Caco-2 (cell line): ENCODE measurements at regions not wholly inside any gene's neighbourhood (a gene's known extent, or its start where the extent isn't known, plus 50 kb on each side); places are given as distances from the start of the nearest gene placed in this dataset.

ENCODE experiments used
- BruUV-seq: library from RNA; stranded (reverse); fragments of 400-500 nt; replicated peaks from 2 replicates; lab custom pipeline; 2021; lab: Mats Ljungman, UMichigan
- CTCF ChIA-PET: fragments of 300-600 bp; sonication (Branson Sonifier 250); formaldehyde crosslinking; loops from one replicate; lab custom pipeline; 2022; ENCODE audit warnings: antibody characterized with exemption; lab: Charles Lee
- POLR2A ChIA-PET: fragments of 300-600 bp; sonication (Branson Sonifier 250); formaldehyde crosslinking; loops from one replicate; lab custom pipeline; 2022; ENCODE audit warnings: antibody characterized with exemption; lab: Charles Lee
- DNase-seq, 2 experiments: peaks; one replicate each; pipeline versions ENCODE4 v3.0.0 to v3.0.0-alpha.2; 2020 to 2022
- H3K27me3 ChIP-seq: replicated peaks from 2 replicates; pipeline ENCODE4 v1.6.0; 2011; ENCODE audit warnings: low read length; ENCODE audit not compliant: control insufficient read depth, insufficient read depth
- H3K36me3 ChIP-seq: 2 replicates; pipeline ENCODE4 v1.5.1; 2011; ENCODE audit warnings: low read length; ENCODE audit not compliant: control insufficient read depth, insufficient read depth
- H3K4me1 ChIP-seq: fragments of 250-450 bp; sonication (Bioruptor Pico); 2 replicates; pipeline ENCODE4 v1.5.1; 2020; ENCODE audit warnings: mild to moderate bottlenecking
- H3K4me3 ChIP-seq: 2 replicates; pipeline ENCODE4 v1.5.1; 2011; ENCODE audit warnings: low read depth, mild to moderate bottlenecking, control low read depth, low read length
- H3K9me3 ChIP-seq: fragments of 250-450 bp; sonication (Bioruptor Pico); 2 replicates; pipeline ENCODE4 v1.5.1; 2020; ENCODE audit warnings: mild to moderate bottlenecking, moderate library complexity
- H3K27ac Mint-ChIP-seq: one replicate; pipeline ENCODE4 v1.8.0; 2022; ENCODE audit warnings: mixed read lengths; ENCODE audit not compliant: unreplicated experiment
- H3K27me3 Mint-ChIP-seq: one replicate; pipeline ENCODE4 v1.8.0; 2022; ENCODE audit warnings: mixed read lengths; ENCODE audit not compliant: insufficient read depth, unreplicated experiment
- H3K36me3 Mint-ChIP-seq: one replicate; pipeline ENCODE4 v1.8.0; 2022; ENCODE audit warnings: mild to moderate bottlenecking, mixed read lengths; ENCODE audit not compliant: insufficient read depth, unreplicated experiment
- H3K4me1 Mint-ChIP-seq: one replicate; pipeline ENCODE4 v1.8.0; 2022; ENCODE audit warnings: low read depth, mixed read lengths; ENCODE audit not compliant: unreplicated experiment
- H3K4me3 Mint-ChIP-seq: one replicate; pipeline ENCODE4 v1.8.0; 2022; ENCODE audit warnings: mild to moderate bottlenecking, moderate library complexity, mixed read lengths; ENCODE audit not compliant: unreplicated experiment
- H3K9me3 Mint-ChIP-seq: one replicate; pipeline ENCODE4 v1.8.0; 2022; ENCODE audit warnings: mixed read lengths; ENCODE audit not compliant: unreplicated experiment
- intact Hi-C: fragments of 100-400 bp; cut with micrococcal nuclease; formaldehyde crosslinking; loops from one replicate; pipeline ENCODE4 v1.10.0; 2022; ENCODE audit not compliant: unreplicated experiment
- TF ChIP-seq, protein P1 (sequence below), 2 experiments: fragments of 200-600 bp in 1 of 2; IDR thresholded peaks; 1 replicate in 1 of 2; 2 replicates in 1 of 2; pipeline versions ENCODE4 v1.5.1 to v1.8.0; 2011 to 2022; ENCODE audit warnings: antibody characterized with exemption in 1 of 2, control low read depth in 1 of 2, inconsistent platforms in 1 of 2, low read depth in 1 of 2, low read length in 1 of 2, mild to moderate bottlenecking in 1 of 2, moderate library complexity in 1 of 2; ENCODE audit not compliant: insufficient read depth in 1 of 2, severe bottlenecking in 1 of 2, unreplicated experiment in 1 of 2

DNA sequence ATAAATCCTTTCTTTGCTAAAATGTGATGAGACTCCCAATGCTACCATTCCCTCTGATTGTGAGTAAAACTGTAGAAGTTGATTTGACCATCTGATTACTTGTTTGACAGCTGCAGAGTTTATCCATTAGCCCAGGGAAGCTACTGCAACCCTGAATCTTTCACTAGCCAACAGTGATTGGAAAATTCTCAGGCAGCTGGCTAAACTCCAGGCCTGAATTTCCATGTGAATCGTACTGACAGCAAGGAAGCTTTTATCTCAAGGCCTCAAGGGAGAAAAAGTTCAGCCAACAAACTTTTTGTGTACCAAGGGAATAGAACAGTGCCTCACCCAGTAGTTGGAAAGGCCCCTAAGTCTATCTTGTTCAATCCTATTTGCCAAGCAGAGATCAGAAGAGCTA lies 246.7 kb upstream of the TRPM3 start:
- no peaks in the 10 kb centered on the region for H3K9me3 ChIP-seq
- no peaks in the 10 kb centered on the region for H3K4me1 ChIP-seq
- Mint-ChIP-seq H3K9me3 (no peaks in the 10 kb centered on the region), H3K27ac (no peak overlapping the region), H3K27me3 (no peaks in the 10 kb centered on the region), H3K4me1 (no peaks in the 10 kb centered on the region), H3K4me3 (no peak overlapping the region), H3K36me3 (no peaks in the 10 kb centered on the region)
- CTCF ChIA-PET: no interaction called here
- intact Hi-C loops: no loop called here
- POLR2A ChIA-PET: no interaction called here
- TF ChIP-seq, protein P1, sequence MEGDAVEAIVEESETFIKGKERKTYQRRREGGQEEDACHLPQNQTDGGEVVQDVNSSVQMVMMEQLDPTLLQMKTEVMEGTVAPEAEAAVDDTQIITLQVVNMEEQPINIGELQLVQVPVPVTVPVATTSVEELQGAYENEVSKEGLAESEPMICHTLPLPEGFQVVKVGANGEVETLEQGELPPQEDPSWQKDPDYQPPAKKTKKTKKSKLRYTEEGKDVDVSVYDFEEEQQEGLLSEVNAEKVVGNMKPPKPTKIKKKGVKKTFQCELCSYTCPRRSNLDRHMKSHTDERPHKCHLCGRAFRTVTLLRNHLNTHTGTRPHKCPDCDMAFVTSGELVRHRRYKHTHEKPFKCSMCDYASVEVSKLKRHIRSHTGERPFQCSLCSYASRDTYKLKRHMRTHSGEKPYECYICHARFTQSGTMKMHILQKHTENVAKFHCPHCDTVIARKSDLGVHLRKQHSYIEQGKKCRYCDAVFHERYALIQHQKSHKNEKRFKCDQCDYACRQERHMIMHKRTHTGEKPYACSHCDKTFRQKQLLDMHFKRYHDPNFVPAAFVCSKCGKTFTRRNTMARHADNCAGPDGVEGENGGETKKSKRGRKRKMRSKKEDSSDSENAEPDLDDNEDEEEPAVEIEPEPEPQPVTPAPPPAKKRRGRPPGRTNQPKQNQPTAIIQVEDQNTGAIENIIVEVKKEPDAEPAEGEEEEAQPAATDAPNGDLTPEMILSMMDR (IDR thresholded peaks at IDR 0.05; ENCODE audit: insufficient read depth in 1 of 2, low read depth in 1 of 2, low read length in 1 of 2, severe bottlenecking in 1 of 2, unreplicated experiment in 1 of 2): no peak
- DNase-seq: no peak
- H3K36me3 ChIP-seq: no peaks in the 10 kb centered on the region
- H3K27me3 ChIP-seq: no peaks in the 10 kb centered on the region
- no peak overlapping the region for H3K4me3 ChIP-seq
- no TSS peak for BruUV-seq

DNA sequence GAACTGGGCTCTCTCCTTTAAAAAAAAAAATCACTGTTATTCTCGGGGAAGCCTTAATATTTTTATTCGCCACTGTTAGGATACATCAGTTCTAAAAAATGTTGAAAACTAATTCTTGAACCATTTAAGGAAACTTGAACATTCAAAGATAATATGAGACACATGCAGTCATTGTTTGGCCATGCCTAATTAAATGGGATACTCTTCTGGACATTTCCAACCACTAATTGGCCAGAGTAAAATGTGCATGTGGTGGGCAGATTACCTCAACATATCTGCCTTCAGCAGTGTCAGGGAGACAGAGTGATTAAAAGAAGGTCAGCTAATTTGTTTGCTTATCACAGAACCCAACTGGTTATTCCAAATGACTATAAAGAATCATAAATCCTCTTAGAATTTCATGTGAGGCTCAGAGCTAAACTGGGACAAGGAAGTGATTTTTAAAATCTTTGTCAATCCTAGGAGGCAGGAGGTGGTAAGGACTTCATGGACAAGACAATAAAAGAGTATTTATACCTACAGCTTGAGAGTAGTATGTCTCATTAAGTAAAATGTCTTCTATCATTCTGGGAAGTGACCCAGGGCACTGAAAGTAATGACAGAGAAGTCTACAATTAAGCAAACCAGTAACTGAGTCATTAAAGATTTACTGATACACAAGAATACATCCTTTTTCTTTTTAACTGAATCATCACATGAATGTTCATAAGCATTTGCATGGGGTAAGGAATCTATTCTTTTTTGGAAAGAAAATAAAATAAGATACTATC lies 242.9 kb upstream of the TRPM3 start:
- H3K36me3 ChIP-seq: no peaks in the 10 kb centered on the region
- DNase-seq: no peak
- H3K36me3 Mint-ChIP-seq: no peaks in the 10 kb centered on the region
- intact Hi-C loops: no loop called here
- ChIA-PET CTCF (no interaction called here), POLR2A (no interaction called here)
- no TSS peak for BruUV-seq
- H3K4me3 ChIP-seq: no peak overlapping the region
- H3K4me3 Mint-ChIP-seq: no peak overlapping the region
- TF ChIP-seq, protein P1 (IDR thresholded peaks at IDR 0.05; ENCODE audit: insufficient read depth in 1 of 2, low read depth in 1 of 2, low read length in 1 of 2, severe bottlenecking in 1 of 2, unreplicated experiment in 1 of 2): no peak
- no peaks in the 10 kb centered on the region for H3K4me1 ChIP-seq
- H3K27me3 ChIP-seq: no peaks in the 10 kb centered on the region
- no peaks in the 10 kb centered on the region for H3K4me1 Mint-ChIP-seq
- no peaks in the 10 kb centered on the region for H3K27me3 Mint-ChIP-seq
- H3K27ac Mint-ChIP-seq: no peak overlapping the region
- H3K9me3 ChIP-seq: no peaks in the 10 kb centered on the region
- H3K9me3 Mint-ChIP-seq: no peaks in the 10 kb centered on the region

DNA sequence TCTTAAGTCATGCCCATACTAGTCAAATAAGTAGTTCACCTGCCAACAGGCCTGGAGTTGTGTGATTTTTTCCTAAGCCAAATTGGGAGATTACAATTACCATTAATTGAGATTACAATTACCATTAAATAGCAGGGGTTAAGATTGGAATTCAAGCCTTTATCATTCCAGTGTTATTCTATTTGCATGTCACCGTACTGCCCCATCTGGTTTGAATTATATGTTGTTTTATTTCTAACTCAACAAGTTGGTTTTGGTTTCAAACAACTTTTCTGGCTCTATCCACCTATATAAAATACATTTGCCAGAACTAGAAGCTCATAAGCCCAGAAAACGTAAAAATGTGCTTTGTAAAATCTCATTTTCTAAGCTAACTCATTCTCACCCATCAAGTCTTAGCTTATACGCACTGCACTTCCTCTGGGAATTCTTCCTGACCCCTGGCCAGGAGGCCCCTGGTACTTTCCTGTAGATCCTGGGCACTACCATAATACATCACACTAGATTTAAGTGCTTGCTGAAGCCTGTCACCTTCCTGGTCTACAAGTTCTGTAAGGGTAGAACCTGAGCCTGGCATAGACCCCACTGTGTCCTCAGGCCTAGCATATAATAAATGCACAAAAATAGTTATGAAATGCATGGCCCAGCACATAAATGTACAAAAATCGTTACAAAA lies 242.0 kb upstream of the TRPM3 start:
- ChIA-PET POLR2A (no interaction called here), CTCF (no interaction called here)
- Mint-ChIP-seq H3K27ac (no peak overlapping the region), H3K36me3 (no peaks in the 10 kb centered on the region), H3K27me3 (no peaks in the 10 kb centered on the region), H3K4me3 (no peak overlapping the region), H3K9me3 (no peaks in the 10 kb centered on the region), H3K4me1 (no peaks in the 10 kb centered on the region)
- H3K4me3 ChIP-seq: no peak overlapping the region
- no peak for DNase-seq
- H3K4me1 ChIP-seq: no peaks in the 10 kb centered on the region
- intact Hi-C loops: no loop called here
- TF ChIP-seq, protein P1 (IDR thresholded peaks at IDR 0.05; ENCODE audit: insufficient read depth in 1 of 2, low read depth in 1 of 2, low read length in 1 of 2, severe bottlenecking in 1 of 2, unreplicated experiment in 1 of 2): no peak
- H3K9me3 ChIP-seq: no peaks in the 10 kb centered on the region
- no peaks in the 10 kb centered on the region for H3K36me3 ChIP-seq
- BruUV-seq: no TSS peak
- no peaks in the 10 kb centered on the region for H3K27me3 ChIP-seq
